ENCODE measurements at regions not wholly inside any gene's neighbourhood (a gene's known extent, or its start where the extent isn't known, plus 50 kb on each side); places are given as distances from the start of the nearest gene placed in this dataset.

- ATAC-seq (no peak), DNase-seq (no peak)
- intact Hi-C loops (cut with DNase I; ENCODE audit: low total_unique reads): no loop called here
- in situ Hi-C loops (cut with MboI; ENCODE audit: low sequenced_read_pairs in 4 of 4): no loop called here
- Histone ChIP-seq H3K4me3 (no peak overlapping the region), H3K4me1 (no peaks in the 10 kb centered on the region), H3K36me3 (no peaks in the 10 kb centered on the region), H3K27me3 (no peaks in the 10 kb centered on the region), H3K27ac (no peak overlapping the region), H3K9me3 (no peaks in the 10 kb centered on the region)
- TF ChIP-seq POLR2A (IDR thresholded peaks at IDR 0.05): no peak
- TF ChIP-seq CTCF (IDR thresholded peaks at IDR 0.05 in 4 of 5, conservative IDR thresholded peaks at IDR 0.05 in 1 of 5): no peak
Observed at GRCh38 chr12:69115951-69116350, 123.4 kb upstream of the CPSF6 start.

GRCh38 chr12:69117566-69118266 is 121.7 kb upstream of the CPSF6 start:
- in situ Hi-C loops (cut with MboI; ENCODE audit: low sequenced_read_pairs in 4 of 4): no loop called here
- no peaks in the 10 kb centered on the region for H3K36me3 ChIP-seq
- intact Hi-C loops (cut with DNase I; ENCODE audit: low total_unique reads): no loop called here
- TF ChIP-seq POLR2A (IDR thresholded peaks at IDR 0.05): no peak
- no peak for TF ChIP-seq CTCF (IDR thresholded peaks at IDR 0.05 in 4 of 5, conservative IDR thresholded peaks at IDR 0.05 in 1 of 5)
- H3K4me3 ChIP-seq: no peak overlapping the region
- H3K27ac ChIP-seq: no peak overlapping the region
- no peaks in the 10 kb centered on the region for H3K4me1 ChIP-seq
- DNase-seq (no peak), ATAC-seq (no peak)
- H3K27me3 ChIP-seq: no peaks in the 10 kb centered on the region
- no peaks in the 10 kb centered on the region for H3K9me3 ChIP-seq

- no peak for TF ChIP-seq POLR2A (IDR thresholded peaks at IDR 0.05)
- TF ChIP-seq CTCF (IDR thresholded peaks at IDR 0.05 in 4 of 5, conservative IDR thresholded peaks at IDR 0.05 in 1 of 5): no peak
- in situ Hi-C loops (cut with MboI; ENCODE audit: low sequenced_read_pairs in 4 of 4): no loop called here
- H3K27me3 ChIP-seq: no peaks in the 10 kb centered on the region
Observed at GRCh38 chr12:69118516-69118915, 120.9 kb upstream of the CPSF6 start.

GRCh38 chr12:69119770-69120169 is 119.6 kb upstream of the CPSF6 start:
- H3K27ac ChIP-seq: no peak overlapping the region
- no peak for TF ChIP-seq CTCF (IDR thresholded peaks at IDR 0.05 in 4 of 5, conservative IDR thresholded peaks at IDR 0.05 in 1 of 5)
- no peak for TF ChIP-seq POLR2A (IDR thresholded peaks at IDR 0.05)
- H3K4me3 ChIP-seq: no peak overlapping the region
- H3K4me1 ChIP-seq: no peaks in the 10 kb centered on the region
- intact Hi-C loops (cut with DNase I; ENCODE audit: low total_unique reads) (no loop called here), in situ Hi-C loops (cut with MboI; ENCODE audit: low sequenced_read_pairs in 4 of 4) (no loop called here)
- ATAC-seq (no peak), DNase-seq (no peak)
- H3K9me3 ChIP-seq: no peaks in the 10 kb centered on the region
- H3K27me3 ChIP-seq: no peaks in the 10 kb centered on the region
- H3K36me3 ChIP-seq: no peaks in the 10 kb centered on the region

More at GRCh38 chr12:69118516-69118915, 120.9 kb upstream of the CPSF6 start:
- Histone ChIP-seq H3K9me3 (no peaks in the 10 kb centered on the region), H3K36me3 (no peaks in the 10 kb centered on the region), H3K4me1 (no peaks in the 10 kb centered on the region), H3K27ac (no peak overlapping the region), H3K4me3 (no peak overlapping the region)
- ATAC-seq: no peak
- no peak for DNase-seq
- intact Hi-C loops (cut with DNase I; ENCODE audit: low total_unique reads): no loop called here

- no peaks in the 10 kb centered on the region for H3K4me1 ChIP-seq
- H3K4me3 ChIP-seq: no peak overlapping the region
- ATAC-seq (peak in 1 of 2 donors; percentile 53), DNase-seq (peak; percentile 8 to 17)
- in situ Hi-C loops (cut with MboI; ENCODE audit: low sequenced_read_pairs in 4 of 4) (no loop called here), intact Hi-C loops (cut with DNase I; ENCODE audit: low total_unique reads) (no loop called here)
- H3K27ac ChIP-seq: no peak overlapping the region
- H3K27me3 ChIP-seq: no peaks in the 10 kb centered on the region
- H3K9me3 ChIP-seq: no peaks in the 10 kb centered on the region
- H3K36me3 ChIP-seq: no peaks in the 10 kb centered on the region
- TF ChIP-seq CTCF (IDR thresholded peaks at IDR 0.05 in 4 of 5, conservative IDR thresholded peaks at IDR 0.05 in 1 of 5): no peak
- no peak for TF ChIP-seq POLR2A (IDR thresholded peaks at IDR 0.05)
Observed at GRCh38 chr12:69120354-69120753, 119.0 kb upstream of the CPSF6 start.
